A549 (cell line): ENCODE measurements at regions not wholly inside any gene's neighbourhood (a gene's known extent, or its start where the extent isn't known, plus 50 kb on each side); places are given as distances from the start of the nearest gene placed in this dataset.

Source experiments
- ATAC-seq, 2 experiments: fragments of 200-7000 bp in 1 of 2; fragments of >200 bp in 1 of 2; cut with Nextera tagmentation in 1 of 2; cut with Tn5 transposase in 1 of 2; 3 replicates each; pipeline versions ENCODE4 v1.8.0 to v1.9.1; 2018 to 2020; ENCODE audit warnings: mild to moderate bottlenecking in 1 of 2, moderate library complexity in 1 of 2
- CTCF ChIA-PET: fragments of 300-600 bp; sonication (Branson Sonifier 250); formaldehyde crosslinking; extraction: SDS; loops from one replicate; lab custom pipeline; 2021; ENCODE audit warnings: antibody characterized with exemption, inconsistent platforms; lab: Yijun Ruan, JAX
- POLR2A ChIA-PET: fragments of 350-600 bp; formaldehyde crosslinking; extraction: SDS; loops from one replicate; lab custom pipeline; 2021; ENCODE audit warnings: antibody characterized with exemption, inconsistent platforms; lab: Yijun Ruan, JAX
- DNase-seq, 2 experiments: peaks; one replicate each; pipeline versions ENCODE4 v3.0.0 to v3.0.0-alpha.2; 2011 to 2016; ENCODE audit warnings: low read depth in 1 of 2, low spot score in 1 of 2
- FAIRE-seq: peaks from 2 replicates; lab custom pipeline; 2011; peaks lifted over from hg19 to GRCh38; lab: Jason Lieb, UNC
- H3K27ac ChIP-seq, 2 experiments: fragments of >200 bp; sonication (Bioruptor Twin); formaldehyde crosslinking; 3 replicates each; pipeline ENCODE4 v1.5.1; 2016 to 2017
- H3K4me1 ChIP-seq: fragments of >200 bp; sonication (Bioruptor Twin); formaldehyde crosslinking; 3 replicates; pipeline ENCODE4 v1.6.1; 2016
- H3K4me2 ChIP-seq: fragments of >200 bp; sonication (Bioruptor Twin); formaldehyde crosslinking; 3 replicates; pipeline ENCODE4 v1.6.1; 2016
- H3K4me3 ChIP-seq: fragments of >200 bp; sonication (Bioruptor Twin); formaldehyde crosslinking; 3 replicates; pipeline ENCODE4 v1.5.1; 2016
- H3K9me3 ChIP-seq: fragments of >200 bp; sonication (Bioruptor Twin); formaldehyde crosslinking; 3 replicates; pipeline ENCODE4 v1.6.1; 2016
- ATOH8 ChIP-seq: fragments of 250-450 bp; sonication (Bioruptor Pico); IDR thresholded peaks from 2 replicates; pipeline ENCODE4 v1.5.0; 2020; ENCODE audit warnings: low read depth, mild to moderate bottlenecking, moderate library complexity
- CTCF ChIP-seq: fragments of >200 bp; sonication (Bioruptor Twin); formaldehyde crosslinking; IDR thresholded peaks from 3 replicates; pipeline ENCODE4 v1.5.1; 2016
- EHMT2 ChIP-seq: fragments of 200-600 bp; sonication (generic); IDR thresholded peaks from 2 replicates; pipeline ENCODE4 v1.6.1; 2016; ENCODE audit warnings: antibody characterized with exemption, low read depth, mild to moderate bottlenecking, moderate library complexity
- EP300 ChIP-seq, 2 experiments: fragments of >200 bp; sonication (Bioruptor Twin); formaldehyde crosslinking; IDR thresholded peaks; 2 replicates in 1 of 2; 3 replicates in 1 of 2; pipeline ENCODE4 v1.6.1; 2016 to 2017
- FOSB ChIP-seq: fragments of 250-450 bp; sonication (Bioruptor Pico); IDR thresholded peaks from 2 replicates; pipeline ENCODE4 v1.5.0; 2020; ENCODE audit warnings: mild to moderate bottlenecking, moderate library complexity
- FOSL2 ChIP-seq, 2 experiments: fragments of 450-650 bp in 1 of 2; fragments of >200 bp in 1 of 2; sonication (Bioruptor Twin) in 1 of 2; formaldehyde crosslinking; IDR thresholded peaks; 2 replicates each; pipeline versions ENCODE4 v1.5.0 to v1.6.1; 2016 to 2020; ENCODE audit warnings: mild to moderate bottlenecking in 1 of 2, moderate library complexity in 1 of 2
- FOXS1 ChIP-seq: fragments of 250-450 bp; sonication (Bioruptor Pico); IDR thresholded peaks from 2 replicates; pipeline ENCODE4 v1.5.0; 2020; ENCODE audit warnings: mild to moderate bottlenecking, moderate library complexity
- HES2 ChIP-seq: fragments of >200 bp; sonication (Bioruptor Twin); formaldehyde crosslinking; IDR thresholded peaks from 2 replicates; pipeline ENCODE4 v1.6.1; 2016
- HOXA7 ChIP-seq: fragments of 250-450 bp; sonication (Bioruptor Pico); IDR thresholded peaks from 2 replicates; pipeline ENCODE4 v1.5.0; 2020; ENCODE audit warnings: mild to moderate bottlenecking, moderate library complexity
- HOXB13 ChIP-seq: fragments of 250-450 bp; sonication (Bioruptor Pico); IDR thresholded peaks from 2 replicates; pipeline ENCODE4 v1.5.0; 2020; ENCODE audit warnings: low read depth, mild to moderate bottlenecking, moderate library complexity
- HOXB5 ChIP-seq: fragments of 250-450 bp; sonication (Bioruptor Pico); IDR thresholded peaks from 2 replicates; pipeline ENCODE4 v1.5.0; 2020; ENCODE audit warnings: mild to moderate bottlenecking, moderate library complexity
- KDM1A ChIP-seq: fragments of 200-600 bp; sonication (generic); IDR thresholded peaks from 2 replicates; pipeline ENCODE4 v1.6.1; 2016; ENCODE audit warnings: low read depth, mild to moderate bottlenecking
- KDM5A ChIP-seq: fragments of 200-600 bp; sonication (generic); IDR thresholded peaks from 2 replicates; pipeline ENCODE4 v1.6.1; 2016; ENCODE audit warnings: antibody characterized with exemption, mild to moderate bottlenecking
- MAX ChIP-seq: IDR thresholded peaks from 2 replicates; pipeline ENCODE4 v1.6.1; 2012
- MYC ChIP-seq: IDR thresholded peaks from 2 replicates; pipeline ENCODE4 v1.6.1; 2012; ENCODE audit warnings: mild to moderate bottlenecking, inconsistent platforms, low read length, improper control_type of control experiment, borderline replicate concordance
- NFE2L2 ChIP-seq: fragments of 150-350 bp; conservative IDR thresholded peaks from 2 replicates; pipeline ENCODE4 v1.6.1; 2014; ENCODE audit warnings: low read length
- NPAS2 ChIP-seq: fragments of 250-450 bp; sonication (Bioruptor Pico); IDR thresholded peaks from 2 replicates; pipeline ENCODE4 v1.8.0; 2022; ENCODE audit warnings: mild to moderate bottlenecking, moderate library complexity, borderline replicate concordance
- PHF8 ChIP-seq: fragments of 200-600 bp; sonication (generic); IDR thresholded peaks from 2 replicates; pipeline ENCODE4 v1.6.1; 2016; ENCODE audit warnings: low read depth, mild to moderate bottlenecking, antibody characterized with exemption, moderate library complexity, borderline replicate concordance
- RAD21 ChIP-seq, 2 experiments: fragments of >200 bp in 1 of 2; sonication (Bioruptor Twin) in 1 of 2; formaldehyde crosslinking in 1 of 2; IDR thresholded peaks in 1 of 2; conservative IDR thresholded peaks in 1 of 2; 2 replicates in 1 of 2; 3 replicates in 1 of 2; pipeline ENCODE4 v1.6.1; 2012 to 2018; ENCODE audit warnings: inconsistent platforms in 1 of 2
- RCOR1 ChIP-seq: fragments of 150-350 bp; IDR thresholded peaks from 2 replicates; pipeline ENCODE4 v1.6.1; 2014; ENCODE audit warnings: antibody characterized with exemption, low read length, low read depth
- RFX5 ChIP-seq: fragments of 450-650 bp; IDR thresholded peaks from 2 replicates; pipeline ENCODE4 v1.7.1; 2014; ENCODE audit warnings: antibody characterized with exemption, mild to moderate bottlenecking, moderate library complexity
- RNF2 ChIP-seq: fragments of 200-600 bp; sonication (generic); IDR thresholded peaks from 2 replicates; pipeline ENCODE4 v1.6.1; 2016; ENCODE audit warnings: low read depth, mild to moderate bottlenecking, antibody characterized with exemption, moderate library complexity, borderline replicate concordance
- SREBF2 ChIP-seq: fragments of 450-650 bp; IDR thresholded peaks from 2 replicates; pipeline ENCODE4 v1.6.1; 2014; ENCODE audit warnings: mild to moderate bottlenecking, moderate library complexity
- TP53 ChIP-seq: fragments of 250-450 bp; sonication (Bioruptor Pico); IDR thresholded peaks from 2 replicates; pipeline ENCODE4 v1.5.0; 2021; ENCODE audit warnings: mild to moderate bottlenecking, moderate library complexity
- ZNF302 ChIP-seq: fragments of 250-450 bp; sonication (Bioruptor Pico); IDR thresholded peaks from 2 replicates; pipeline ENCODE4 v1.9.0; 2021; ENCODE audit warnings: inconsistent platforms, mild to moderate bottlenecking, moderate library complexity
- ZSCAN20 ChIP-seq: fragments of 250-450 bp; sonication (Bioruptor Pico); IDR thresholded peaks from 2 replicates; pipeline ENCODE4 v1.8.0; 2022; ENCODE audit warnings: mild to moderate bottlenecking, moderate library complexity
- WGBS: methylation state at CpG from one replicate; pipeline ENCODE4 v1.1.6; 2017; ENCODE audit errors: missing lambda C conversion rate; 5-methylcytosine and 5-hydroxymethylcytosine counted together
- TF ChIP-seq, protein P1 (sequence below): fragments of >200 bp; sonication (Bioruptor Twin); formaldehyde crosslinking; IDR thresholded peaks from 3 replicates; pipeline ENCODE4 v1.6.1; 2016
- TF ChIP-seq, protein P2 (sequence below): fragments of 150-350 bp; IDR thresholded peaks from 2 replicates; pipeline ENCODE4 v1.6.1; 2014; ENCODE audit warnings: low read depth, mild to moderate bottlenecking, low read length
- TF ChIP-seq, protein P3 (sequence below): IDR thresholded peaks from 2 replicates; pipeline ENCODE4 v1.6.1; 2012; ENCODE audit warnings: low read depth, borderline replicate concordance

DNA sequence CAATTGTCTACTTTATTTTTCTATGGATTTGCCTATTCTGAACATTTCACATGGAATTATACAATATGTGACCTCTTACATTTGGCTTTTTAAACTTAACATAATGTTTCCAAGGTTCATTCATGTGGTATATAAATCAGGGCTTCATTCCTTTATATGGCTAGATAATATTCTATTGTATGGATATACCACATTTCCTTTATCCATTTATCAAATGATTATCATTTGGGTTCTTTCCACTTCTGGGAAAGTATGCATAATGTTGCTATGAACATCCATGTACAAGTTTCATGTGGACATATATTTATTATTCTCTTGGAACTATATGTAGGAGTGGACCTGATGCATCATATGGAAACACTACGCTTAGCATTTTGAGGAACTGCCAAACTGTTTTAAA lies 99.7 kb upstream of the NCKAP5 start:
- FAIRE-seq, result no peak
- no peak overlapping the region for H3K4me2 ChIP-seq
- H3K4me3 ChIP-seq, result no peak overlapping the region
- H3K27ac ChIP-seq, result no peak overlapping the region
- ChIA-PET POLR2A (no interaction called here), CTCF (no interaction called here)
- peaks cover 19% of the 10 kb centered on the region for H3K9me3 ChIP-seq
- WGBS, result 85% methylated on average over 1 of the region's 1 CpG
- TF ChIP-seq KDM1A, result no peak
- TF ChIP-seq RAD21 (conservative IDR thresholded peaks at IDR 0.05 in 1 of 2, IDR thresholded peaks at IDR 0.05 in 1 of 2), result no peak
- TF ChIP-seq FOSL2 (IDR thresholded peaks at IDR 0.05), result no peak
- TF ChIP-seq FOSL2 (CRISPR knock-in tag; IDR thresholded peaks at IDR 0.05), result no peak
- no peak for TF ChIP-seq HES2
- no peak for TF ChIP-seq EHMT2
- no peak for TF ChIP-seq FOSB (CRISPR knock-in tag)
- TF ChIP-seq, protein P1, sequence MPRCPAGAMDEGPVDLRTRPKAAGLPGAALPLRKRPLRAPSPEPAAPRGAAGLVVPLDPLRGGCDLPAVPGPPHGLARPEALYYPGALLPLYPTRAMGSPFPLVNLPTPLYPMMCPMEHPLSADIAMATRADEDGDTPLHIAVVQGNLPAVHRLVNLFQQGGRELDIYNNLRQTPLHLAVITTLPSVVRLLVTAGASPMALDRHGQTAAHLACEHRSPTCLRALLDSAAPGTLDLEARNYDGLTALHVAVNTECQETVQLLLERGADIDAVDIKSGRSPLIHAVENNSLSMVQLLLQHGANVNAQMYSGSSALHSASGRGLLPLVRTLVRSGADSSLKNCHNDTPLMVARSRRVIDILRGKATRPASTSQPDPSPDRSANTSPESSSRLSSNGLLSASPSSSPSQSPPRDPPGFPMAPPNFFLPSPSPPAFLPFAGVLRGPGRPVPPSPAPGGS, result no peak
- TF ChIP-seq, protein P2, sequence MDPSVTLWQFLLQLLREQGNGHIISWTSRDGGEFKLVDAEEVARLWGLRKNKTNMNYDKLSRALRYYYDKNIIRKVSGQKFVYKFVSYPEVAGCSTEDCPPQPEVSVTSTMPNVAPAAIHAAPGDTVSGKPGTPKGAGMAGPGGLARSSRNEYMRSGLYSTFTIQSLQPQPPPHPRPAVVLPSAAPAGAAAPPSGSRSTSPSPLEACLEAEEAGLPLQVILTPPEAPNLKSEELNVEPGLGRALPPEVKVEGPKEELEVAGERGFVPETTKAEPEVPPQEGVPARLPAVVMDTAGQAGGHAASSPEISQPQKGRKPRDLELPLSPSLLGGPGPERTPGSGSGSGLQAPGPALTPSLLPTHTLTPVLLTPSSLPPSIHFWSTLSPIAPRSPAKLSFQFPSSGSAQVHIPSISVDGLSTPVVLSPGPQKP, result no peak
- no peak for TF ChIP-seq HOXB5 (CRISPR knock-in tag)
- no peak for TF ChIP-seq CTCF
- TF ChIP-seq HOXA7 (CRISPR knock-in tag), result no peak
- TF ChIP-seq MAX, result no peak
- no peak for TF ChIP-seq PHF8
- TF ChIP-seq, protein P3, sequence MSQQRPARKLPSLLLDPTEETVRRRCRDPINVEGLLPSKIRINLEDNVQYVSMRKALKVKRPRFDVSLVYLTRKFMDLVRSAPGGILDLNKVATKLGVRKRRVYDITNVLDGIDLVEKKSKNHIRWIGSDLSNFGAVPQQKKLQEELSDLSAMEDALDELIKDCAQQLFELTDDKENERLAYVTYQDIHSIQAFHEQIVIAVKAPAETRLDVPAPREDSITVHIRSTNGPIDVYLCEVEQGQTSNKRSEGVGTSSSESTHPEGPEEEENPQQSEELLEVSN, result no peak
- TF ChIP-seq EP300 (IDR thresholded peaks at IDR 0.05), result no peak
- TF ChIP-seq ATOH8 (CRISPR knock-in tag), result no peak
- TF ChIP-seq NFE2L2, result no peak
- no peak for DNase-seq
- no peaks in the 10 kb centered on the region; the same call in 2 of the 3 replicates for H3K4me1 ChIP-seq
- ATAC-seq, result no peak

GRCh38 chr2:133668547-133668946 lies 100.3 kb upstream of the NCKAP5 start:
- WGBS, result 84% methylated on average over 2 of the region's 2 CpGs
- no peak overlapping the region for H3K27ac ChIP-seq
- H3K4me2 ChIP-seq, result no peak overlapping the region
- ChIA-PET CTCF (no interaction called here), POLR2A (no interaction called here)
- no peak for FAIRE-seq
- H3K9me3 ChIP-seq, result peaks cover 19% of the 10 kb centered on the region
- H3K4me1 ChIP-seq, result peaks cover 4% of the 10 kb centered on the region
- no peak for DNase-seq
- H3K4me3 ChIP-seq, result no peak overlapping the region
- no peak for ATAC-seq
- TF ChIP-seq KDM5A, result no peak
- TF ChIP-seq MYC, result no peak
- TF ChIP-seq RCOR1, result no peak
- no peak for TF ChIP-seq ZSCAN20 (CRISPR knock-in tag)
- TF ChIP-seq RNF2, result no peak
- no peak for TF ChIP-seq ZNF302
- TF ChIP-seq FOSB (CRISPR knock-in tag), result no peak
- no peak for TF ChIP-seq RFX5
- TF ChIP-seq TP53 (CRISPR knock-in tag), result no peak
- TF ChIP-seq, protein P3, result no peak
- TF ChIP-seq NFE2L2, result no peak
- no peak for TF ChIP-seq NPAS2 (CRISPR knock-in tag)
- TF ChIP-seq, protein P2, result no peak
- TF ChIP-seq HOXB13 (CRISPR knock-in tag), result no peak
- no peak for TF ChIP-seq SREBF2
- no peak for TF ChIP-seq FOXS1 (CRISPR knock-in tag)
- TF ChIP-seq EHMT2, result no peak
